ENCODE measurements at regions not wholly inside any gene's neighbourhood (a gene's known extent, or its start where the extent isn't known, plus 50 kb on each side); places are given as distances from the start of the nearest gene placed in this dataset.

- TF ChIP-seq CTCF (IDR thresholded peaks at IDR 0.05; ENCODE audit: low read depth, low read length) (no peak), EZH2phosphoT487 (IDR thresholded peaks at IDR 0.05; ENCODE audit: low read depth) (no peak)
Measured at GRCh38 chr4:124961138-124961750, 248.7 kb upstream of the ANKRD50 start.

All from OCI-LY3 (cell line).